ENCODE measurements at regions not wholly inside any gene's neighbourhood (a gene's known extent, or its start where the extent isn't known, plus 50 kb on each side); places are given as distances from the start of the nearest gene placed in this dataset.
"Not testable (repeated sequence)": the region's sequence is repeated elsewhere in the genome, so short reads cannot be mapped to it uniquely, and the experiment has no call there.

DNA sequence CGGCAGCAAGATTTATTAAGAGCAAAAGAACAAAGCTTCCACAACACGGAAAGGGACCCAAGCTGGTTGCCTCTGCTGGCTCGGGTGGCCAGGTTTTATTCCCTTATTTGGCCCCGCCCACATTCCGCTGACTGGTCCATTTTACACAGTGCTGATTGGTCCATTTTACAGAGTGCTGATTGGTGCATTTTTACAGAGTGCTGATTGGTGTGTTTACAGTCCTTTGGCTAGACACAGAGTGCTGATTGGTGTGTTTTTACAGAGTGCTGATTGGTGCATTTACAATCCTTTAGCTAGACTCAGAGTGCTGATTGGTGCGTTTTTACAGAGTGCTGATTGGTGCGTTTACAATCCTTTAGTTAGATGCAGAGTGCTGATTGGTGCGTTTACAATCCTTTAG is 358.4 kb upstream of the PDE3A start:
- DNase-seq (ENCODE audit: low spot score); ATAC-seq: not testable (repeated sequence)

GRCh38 chr12:20011200-20011599 is 357.1 kb upstream of the PDE3A start:
- ATAC-seq (peak; percentile 94), DNase-seq (ENCODE audit: low spot score) (peak; percentile 77)

- DNase-seq (ENCODE audit: low spot score) (no peak), ATAC-seq (no peak)
These were observed 350.5 kb upstream of the PDE3A start for GRCh38 chr12:20017802-20018201.

- no peak for DNase-seq (ENCODE audit: low spot score)
- no peak for ATAC-seq
These were observed 349.9 kb upstream of the PDE3A start for GRCh38 chr12:20018406-20018805.

DNA sequence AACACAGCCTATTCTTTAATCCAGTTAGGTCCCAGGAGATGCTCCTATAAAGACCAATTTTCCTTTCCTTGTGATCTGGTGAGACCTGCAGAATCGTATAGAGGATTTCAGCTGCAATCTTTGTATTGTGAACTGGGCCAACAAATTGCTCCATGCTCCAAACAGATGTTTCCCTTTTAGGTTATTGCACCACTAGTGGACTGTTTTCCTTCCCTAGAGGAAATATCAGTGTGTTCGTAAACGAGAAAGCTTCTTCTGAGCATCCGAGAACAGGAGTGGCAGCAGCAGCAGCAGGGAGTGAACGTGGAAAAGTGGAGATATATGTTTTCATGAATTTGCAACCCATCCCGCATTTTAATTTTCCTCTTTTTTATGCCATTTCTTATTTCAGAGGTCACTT is 344.1 kb upstream of the PDE3A start:
- ATAC-seq: no peak

GRCh38 chr12:20028033-20028432 is 340.3 kb upstream of the PDE3A start:
- ATAC-seq: no peak
- DNase-seq (ENCODE audit: low spot score): no peak

More for the DNA sequence above, 344.1 kb upstream of the PDE3A start:
- DNase-seq (ENCODE audit: low spot score): no peak

- no peak for DNase-seq (ENCODE audit: low spot score)
These were observed 337.5 kb upstream of the PDE3A start for GRCh38 chr12:20030826-20031225.

DNA sequence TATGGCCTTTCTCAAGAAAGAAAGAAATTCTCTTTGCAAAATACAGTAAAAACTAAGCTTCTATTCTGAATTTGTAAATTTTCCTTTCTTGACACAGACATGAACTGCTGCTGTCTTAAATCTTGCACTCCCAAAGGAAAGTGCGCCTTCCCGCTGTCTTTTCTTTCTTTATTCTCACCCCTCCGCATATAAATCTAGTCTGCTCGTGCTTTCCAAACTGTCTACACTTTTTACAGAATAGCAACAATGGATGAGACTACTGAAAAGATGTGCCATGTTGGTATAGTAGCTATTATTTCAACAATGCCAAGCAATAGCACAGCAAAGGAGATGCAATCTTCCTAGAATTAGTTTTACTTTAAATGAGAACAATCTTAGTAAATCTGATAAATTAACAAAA is 328.8 kb upstream of the PDE3A start:
- no peak for ATAC-seq
- no peak for DNase-seq (ENCODE audit: low spot score)

More at GRCh38 chr12:20030826-20031225, 337.5 kb upstream of the PDE3A start:
- no peak for ATAC-seq

GRCh38 chr12:20040184-20040583 is 328.2 kb upstream of the PDE3A start:
- DNase-seq (ENCODE audit: low spot score): no peak
- no peak for ATAC-seq

DNA sequence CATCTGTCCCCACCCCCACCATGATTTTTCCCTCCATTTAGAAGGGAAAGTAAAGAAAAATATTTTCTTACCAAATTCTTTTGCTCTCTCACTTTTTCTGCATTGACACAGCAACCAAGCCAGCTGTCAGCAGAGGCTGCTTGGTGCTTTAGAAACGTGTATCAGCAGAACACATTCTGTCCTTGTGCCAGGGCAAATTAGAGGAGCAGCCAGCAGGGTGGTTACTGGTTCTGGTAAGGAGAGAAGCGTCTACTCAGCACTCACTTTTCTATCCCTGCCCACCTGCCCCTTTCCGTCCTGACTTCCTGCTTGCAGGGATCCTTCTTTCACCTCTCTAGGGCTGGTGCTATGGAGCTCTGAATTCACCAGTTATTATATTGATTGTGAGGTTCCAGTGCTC is 327.5 kb upstream of the PDE3A start:
- DNase-seq (ENCODE audit: low spot score) (no peak), ATAC-seq (peak; percentile 62)

DNA sequence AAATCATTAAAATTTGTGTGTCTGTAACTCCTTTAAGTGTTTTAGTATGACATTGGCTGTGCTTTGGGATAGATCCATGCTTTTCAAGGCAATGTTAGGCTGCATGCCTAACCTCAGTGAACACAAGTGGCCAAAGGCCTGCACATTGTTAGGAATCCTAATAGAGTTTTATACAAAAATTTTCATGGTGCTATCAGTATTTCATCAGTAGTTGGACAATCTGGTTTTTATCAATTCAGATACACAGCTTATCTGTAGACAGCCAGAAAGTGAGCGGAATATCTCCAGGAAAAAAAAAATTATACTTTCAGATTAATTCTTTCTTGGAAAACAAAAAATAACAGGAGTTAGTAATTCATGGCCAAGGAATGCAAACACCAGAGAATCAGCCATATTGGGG is 324.0 kb upstream of the PDE3A start:
- no peak for ATAC-seq
- no peak for DNase-seq (ENCODE audit: low spot score)

- ATAC-seq: no peak
These were observed 323.5 kb upstream of the PDE3A start for GRCh38 chr12:20044846-20045245.

GRCh38 chr12:20047901-20048300 is 320.4 kb upstream of the PDE3A start:
- DNase-seq (ENCODE audit: low spot score): no peak
- no peak for ATAC-seq

More at GRCh38 chr12:20044846-20045245, 323.5 kb upstream of the PDE3A start:
- no peak for DNase-seq (ENCODE audit: low spot score)

- ATAC-seq: peak; percentile 85
These were observed 318.1 kb upstream of the PDE3A start for GRCh38 chr12:20050221-20050620.

GRCh38 chr12:20053782-20054181 is 314.6 kb upstream of the PDE3A start:
- no peak for DNase-seq (ENCODE audit: low spot score)
- no peak for ATAC-seq

More at GRCh38 chr12:20050221-20050620, 318.1 kb upstream of the PDE3A start:
- DNase-seq (ENCODE audit: low spot score): no peak

DNA sequence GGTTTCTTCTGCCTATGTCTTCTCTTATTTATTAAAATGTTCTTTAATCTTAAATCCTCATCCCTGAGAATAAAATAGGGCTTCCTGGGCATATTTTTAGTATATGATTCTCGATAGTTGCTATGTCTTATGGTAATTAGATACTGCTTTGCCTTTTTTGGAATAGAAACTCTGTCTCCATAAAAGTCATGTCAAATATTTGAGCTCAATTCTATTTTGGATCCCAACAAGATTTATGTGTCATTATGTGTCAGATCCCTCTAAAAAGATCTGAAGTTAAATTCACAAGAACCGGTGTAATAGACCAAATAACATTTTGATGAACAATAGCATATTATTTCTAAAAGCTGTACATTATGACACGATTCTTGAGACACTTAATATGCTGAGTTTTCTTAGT is 312.5 kb upstream of the PDE3A start:
- ATAC-seq (no peak), DNase-seq (ENCODE audit: low spot score) (no peak)

DNA sequence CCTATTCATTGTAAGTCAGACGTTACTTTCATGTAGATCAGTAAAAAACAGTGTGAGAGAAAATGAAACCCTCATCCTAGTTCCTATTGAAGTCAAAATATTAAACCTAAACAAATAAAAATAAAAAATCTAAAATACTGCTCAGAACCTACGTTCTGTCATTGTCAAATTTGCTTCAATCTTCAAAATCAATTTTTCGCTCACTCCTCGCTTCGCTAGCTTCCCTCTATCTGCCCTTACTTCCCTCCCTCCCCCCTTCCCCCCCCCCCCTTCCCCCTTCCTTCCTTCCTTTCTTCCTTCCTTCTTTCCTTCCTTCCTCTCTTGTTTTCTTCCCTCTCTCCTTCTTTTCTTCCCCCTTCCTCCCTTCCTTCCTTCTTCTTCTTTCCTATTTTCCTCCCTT is 310.9 kb upstream of the PDE3A start:
- no peak for ATAC-seq
- no peak for DNase-seq (ENCODE audit: low spot score)

DNA sequence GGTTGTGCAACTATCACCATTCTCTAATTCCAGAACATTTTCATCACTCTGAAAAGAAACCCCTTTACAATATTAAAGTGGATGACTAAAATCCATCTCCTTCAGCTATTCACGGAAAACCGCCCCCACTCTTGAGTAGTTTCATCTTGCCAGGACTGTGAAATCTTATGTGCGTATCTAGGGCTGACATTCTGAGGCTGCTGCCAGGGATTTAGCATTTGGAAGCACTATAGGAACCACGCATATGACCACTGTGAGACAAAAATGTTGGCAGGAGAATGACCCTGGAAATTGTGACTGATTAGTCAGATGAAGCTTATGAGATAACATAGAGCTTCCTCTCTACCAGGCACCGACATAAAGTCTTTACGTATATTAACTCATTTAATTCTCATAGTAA is 305.2 kb upstream of the PDE3A start:
- DNase-seq (ENCODE audit: low spot score): no peak
- ATAC-seq: no peak

DNA sequence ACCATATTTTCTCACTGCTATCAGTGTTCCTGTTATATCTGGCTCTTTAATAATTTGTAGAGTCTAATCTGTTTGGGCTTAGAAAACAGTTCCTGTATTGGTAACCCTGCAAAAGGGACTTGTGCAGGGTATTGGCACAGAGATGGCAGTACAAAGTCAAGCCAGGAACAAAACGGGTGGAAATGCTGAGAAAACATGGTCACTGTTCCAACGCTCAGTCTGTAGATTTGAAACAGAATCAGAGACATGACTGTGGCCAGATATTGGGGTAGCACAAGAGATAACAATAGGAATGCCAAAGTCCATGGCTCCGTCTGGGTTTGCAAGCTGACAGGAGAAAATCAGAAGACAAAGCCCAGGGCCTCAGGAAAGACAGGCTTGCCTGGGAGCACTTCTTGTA is 290.7 kb upstream of the PDE3A start:
- ATAC-seq: peak; percentile 78
- no peak for DNase-seq (ENCODE audit: low spot score)

GRCh38 chr12:20089077-20089476 is 279.3 kb upstream of the PDE3A start:
- DNase-seq (ENCODE audit: low spot score) (no peak), ATAC-seq (no peak)

DNA sequence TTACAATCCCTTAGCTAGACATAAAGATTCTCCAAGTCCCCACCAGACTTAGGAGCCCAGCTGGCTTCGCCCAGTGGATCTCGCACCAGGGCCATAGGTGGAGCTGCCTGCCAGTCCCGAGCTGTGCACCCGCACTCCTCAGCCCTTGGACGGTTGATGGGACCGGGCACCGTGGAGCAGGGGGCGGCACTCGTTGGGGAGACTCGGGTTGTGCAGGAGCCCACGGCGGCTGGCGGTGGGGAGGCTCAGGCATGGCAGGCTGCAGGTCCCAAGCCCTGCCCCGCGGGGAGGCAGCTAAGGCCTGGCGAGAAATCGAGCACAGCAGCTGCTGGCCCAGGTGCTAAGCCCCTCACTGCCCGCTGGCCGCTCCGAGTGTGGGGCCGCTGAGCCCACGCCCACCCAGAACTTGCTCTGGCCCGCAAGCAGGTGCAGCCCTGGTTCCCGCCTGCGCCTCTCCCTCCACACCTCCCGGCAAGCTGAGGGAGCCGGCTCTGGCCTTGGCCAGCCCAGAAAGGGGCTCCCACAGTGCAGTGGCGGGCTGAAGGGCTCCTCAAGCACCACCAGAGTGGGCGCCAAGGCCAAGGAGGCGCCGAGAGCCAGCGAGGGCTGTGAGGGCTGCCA is 275.0 kb upstream of the PDE3A start:
- DNase-seq (ENCODE audit: low spot score); ATAC-seq: not testable (repeated sequence)

GRCh38 chr12:20096430-20096829 is 271.9 kb upstream of the PDE3A start:
- DNase-seq (ENCODE audit: low spot score) (no peak), ATAC-seq (no peak)

DNA sequence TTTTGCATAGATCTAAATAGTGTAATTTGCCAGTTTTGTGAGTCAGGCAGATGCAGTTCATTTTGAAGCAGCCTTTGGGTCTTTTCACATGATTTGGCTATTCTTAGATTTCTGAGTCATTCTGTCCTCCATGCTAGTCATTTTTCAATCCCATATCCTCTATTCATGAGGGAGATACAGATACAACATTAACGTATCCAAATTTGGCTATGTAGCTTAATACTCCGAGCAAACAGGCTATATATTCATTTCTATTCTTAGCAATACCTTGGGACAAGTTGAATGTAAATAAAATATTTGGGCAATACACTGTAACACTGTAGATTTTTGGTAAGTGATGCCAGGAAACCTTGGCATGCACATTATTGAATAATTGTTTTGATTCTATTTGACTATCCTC is 270.7 kb upstream of the PDE3A start:
- ATAC-seq: no peak

More for the DNA sequence above, 270.7 kb upstream of the PDE3A start:
- DNase-seq (ENCODE audit: low spot score): no peak

All from left lobe of liver (tissue), 2 donors.